ENCODE measurements at regions not wholly inside any gene's neighbourhood (a gene's known extent, or its start where the extent isn't known, plus 50 kb on each side); places are given as distances from the start of the nearest gene placed in this dataset.

GRCh38 chr3:124091716-124092115 is 99.8 kb upstream of the ROPN1 start:
- no peak for DNase-seq (ENCODE audit: low read depth)

DNA sequence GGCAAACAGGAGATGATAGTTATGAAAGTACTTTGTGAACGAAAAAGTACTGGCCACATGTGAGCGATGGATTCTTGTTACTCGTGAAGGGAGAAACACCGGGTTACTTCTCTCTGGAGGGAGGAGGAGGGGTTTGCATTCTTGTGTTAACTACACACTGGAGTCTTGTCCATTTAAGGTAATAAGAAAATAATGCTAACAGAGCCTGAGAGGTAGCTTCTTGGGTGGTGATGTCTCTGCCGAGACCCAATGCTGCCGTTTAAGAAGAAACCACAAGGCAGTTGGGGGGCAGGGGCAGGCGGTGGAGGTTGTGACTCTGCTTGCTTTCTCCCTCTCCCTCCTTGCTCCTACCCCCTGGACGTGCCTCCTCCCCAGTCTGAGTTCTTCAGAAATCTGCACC is 100.9 kb upstream of the ROPN1 start:
- no peak for DNase-seq (ENCODE audit: low read depth)

DNA sequence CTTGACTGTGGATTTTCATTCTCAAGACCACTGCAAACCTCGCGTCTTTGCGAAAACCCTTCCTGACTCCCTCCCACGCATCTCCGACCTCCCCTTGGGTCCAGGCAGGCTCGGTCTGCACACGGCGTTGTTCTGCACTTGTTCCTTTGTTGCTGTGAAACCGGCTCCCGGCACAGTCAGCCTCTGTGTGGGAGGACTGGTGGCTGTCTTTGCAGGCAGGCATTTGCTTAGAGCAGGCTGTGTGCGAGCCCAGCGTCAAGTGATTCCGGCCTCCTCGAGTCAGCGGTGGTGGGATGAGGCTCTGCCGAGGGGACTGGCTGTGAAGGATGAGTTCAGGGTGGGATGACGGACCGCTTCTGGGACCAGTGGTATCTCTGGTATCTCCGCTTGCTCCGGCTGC is 102.6 kb upstream of the ROPN1 start:
- no peak for DNase-seq (ENCODE audit: low read depth)

DNA sequence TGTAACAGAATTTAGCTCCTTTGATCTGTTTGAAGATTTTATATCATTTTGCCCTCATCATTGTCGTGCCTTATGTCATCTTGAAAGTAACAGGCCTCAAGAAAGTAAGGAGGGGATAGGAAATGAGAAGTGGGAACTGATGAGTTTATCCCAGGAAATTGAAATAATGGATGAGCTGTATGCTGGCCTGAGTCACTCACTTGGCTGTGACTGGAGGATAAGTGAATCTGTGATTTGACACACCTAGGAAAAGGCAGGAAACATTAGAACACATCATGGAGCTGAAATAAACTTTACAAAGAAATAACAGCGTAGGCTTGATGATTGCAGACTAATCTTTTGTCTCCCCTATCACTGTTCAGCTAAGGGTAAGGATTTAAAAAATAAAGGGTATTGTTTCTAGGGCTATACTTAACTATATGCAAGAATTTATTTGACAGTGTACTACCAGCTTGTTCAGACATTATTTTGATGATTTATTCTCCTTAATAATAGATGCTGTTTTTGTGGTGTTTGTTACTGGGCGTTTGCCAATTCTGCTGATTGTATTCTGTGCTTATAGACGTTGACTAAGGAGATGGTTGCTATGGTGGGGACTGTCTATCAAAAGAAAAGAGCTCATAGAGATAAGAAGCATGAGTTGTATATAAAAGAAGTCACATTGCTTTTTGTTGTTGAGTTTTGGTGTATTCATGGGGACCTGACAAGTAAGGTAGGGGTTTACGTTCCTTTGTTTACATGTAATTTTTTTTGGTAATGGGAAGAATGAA is 105.6 kb upstream of the ROPN1 start:
- DNase-seq (ENCODE audit: low read depth) = no peak

- no peak for DNase-seq (ENCODE audit: low read depth)
Observed at GRCh38 chr3:124101643-124102042, 109.7 kb upstream of the ROPN1 start.

DNA sequence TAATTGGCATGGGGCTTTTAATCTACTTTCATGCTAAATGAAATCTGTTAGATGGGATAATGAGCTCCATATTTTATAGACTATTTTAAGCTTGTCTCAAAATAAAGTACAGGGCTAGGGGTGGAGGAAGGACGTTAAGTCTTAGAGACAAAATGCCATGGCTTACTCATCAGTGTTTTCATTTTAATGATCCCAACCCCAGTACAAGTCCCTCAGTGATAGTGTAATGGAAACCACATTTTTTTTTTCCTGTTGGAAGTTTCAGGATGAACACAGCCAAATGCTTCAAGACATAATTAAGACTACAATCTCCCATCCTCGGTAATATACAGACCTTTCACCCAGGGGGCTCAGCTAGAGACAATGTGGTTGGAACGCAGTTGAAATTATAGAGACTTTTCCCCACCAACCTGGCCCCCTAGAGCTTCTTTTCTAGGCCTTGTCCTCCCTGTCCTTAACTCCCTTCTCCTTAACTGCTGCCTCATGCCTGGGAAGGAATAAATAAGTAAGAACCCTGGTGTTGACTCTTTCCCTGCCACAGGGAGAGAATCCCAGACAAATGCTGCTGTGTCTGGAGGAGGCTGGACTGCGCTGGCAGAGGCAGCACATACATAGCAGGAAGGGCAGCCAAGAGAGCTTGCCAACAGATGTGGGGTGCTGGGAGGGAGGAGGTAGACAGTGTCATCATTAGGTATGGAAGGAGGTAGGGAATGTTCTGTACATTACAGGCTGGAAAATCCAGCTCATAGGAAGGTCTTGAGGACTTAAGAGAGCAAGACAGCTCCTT is 115.4 kb upstream of the ROPN1 start:
- DNase-seq (ENCODE audit: low read depth) = no peak

- DNase-seq (ENCODE audit: low read depth) = no peak
Observed at GRCh38 chr3:124108446-124108845, 116.5 kb upstream of the ROPN1 start.

- DNase-seq (ENCODE audit: low read depth) = no peak
Observed at GRCh38 chr3:124113485-124113884, 121.6 kb upstream of the ROPN1 start.

DNA sequence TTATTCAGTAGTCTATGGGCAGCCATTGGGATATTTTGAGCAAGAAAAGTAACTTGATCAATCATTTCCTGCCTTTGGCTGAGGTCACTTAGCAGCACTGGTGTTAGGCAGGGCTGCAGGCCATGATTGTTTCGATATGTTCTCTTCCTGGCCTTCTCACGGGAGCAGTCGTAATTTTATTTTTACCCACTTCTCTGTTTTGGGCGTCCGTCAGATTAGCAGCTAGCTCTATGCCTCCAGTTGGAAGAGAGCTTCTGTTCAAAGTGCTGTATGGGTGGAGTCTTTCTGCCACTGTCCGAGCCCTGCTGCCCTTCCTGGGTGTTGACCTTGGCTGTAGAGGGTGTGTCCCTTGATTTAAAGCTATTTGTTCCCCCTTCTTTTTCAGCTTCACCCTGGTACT is 123.4 kb upstream of the ROPN1 start:
- no peak for DNase-seq (ENCODE audit: low read depth)

GRCh38 chr3:124115956-124116355 is 124.0 kb upstream of the ROPN1 start:
- DNase-seq (ENCODE audit: low read depth) = no peak

DNA sequence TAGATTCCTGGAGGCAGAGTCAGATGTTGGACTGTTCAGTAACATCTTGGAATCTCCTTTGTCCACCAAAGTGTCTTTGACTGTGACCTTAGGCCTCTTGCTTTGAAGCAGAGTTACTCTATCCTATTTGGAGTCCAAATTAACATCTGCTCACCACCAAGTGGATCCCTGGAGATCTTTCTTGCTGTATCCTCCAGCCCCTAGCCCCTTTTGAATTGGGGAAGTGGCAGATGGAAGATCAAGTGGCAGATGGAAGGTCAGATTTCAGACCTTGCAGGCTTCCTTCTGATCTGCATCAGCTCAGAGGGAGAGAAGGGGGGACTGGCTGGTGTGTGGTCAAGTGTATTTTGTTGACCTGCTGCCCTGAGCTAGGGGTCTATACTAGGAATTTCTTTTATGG is 125.0 kb upstream of the ROPN1 start:
- DNase-seq (ENCODE audit: low read depth) = no peak

DNA sequence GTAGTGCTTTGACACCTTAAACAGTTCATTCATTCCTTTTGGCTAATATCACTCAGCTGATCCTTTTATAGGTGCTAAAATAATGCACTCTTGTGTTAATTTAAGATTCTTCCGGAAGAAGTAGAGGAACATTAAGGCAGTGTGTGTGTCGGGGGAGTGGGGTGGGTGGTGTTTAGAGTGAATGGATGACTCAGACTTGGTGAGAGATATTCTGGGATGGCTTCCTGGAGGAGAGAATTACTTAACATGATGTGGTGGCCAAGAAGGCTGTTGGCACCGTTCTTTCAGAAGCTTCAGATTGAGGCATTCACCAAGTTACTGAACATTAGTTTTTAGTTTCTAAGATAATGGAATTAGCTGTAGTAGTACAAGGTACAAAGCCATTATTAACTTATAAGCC is 125.6 kb upstream of the ROPN1 start:
- no peak for DNase-seq (ENCODE audit: low read depth)

- no peak for DNase-seq (ENCODE audit: low read depth)
Observed at GRCh38 chr3:124118397-124118796, 126.5 kb upstream of the ROPN1 start.

DNA sequence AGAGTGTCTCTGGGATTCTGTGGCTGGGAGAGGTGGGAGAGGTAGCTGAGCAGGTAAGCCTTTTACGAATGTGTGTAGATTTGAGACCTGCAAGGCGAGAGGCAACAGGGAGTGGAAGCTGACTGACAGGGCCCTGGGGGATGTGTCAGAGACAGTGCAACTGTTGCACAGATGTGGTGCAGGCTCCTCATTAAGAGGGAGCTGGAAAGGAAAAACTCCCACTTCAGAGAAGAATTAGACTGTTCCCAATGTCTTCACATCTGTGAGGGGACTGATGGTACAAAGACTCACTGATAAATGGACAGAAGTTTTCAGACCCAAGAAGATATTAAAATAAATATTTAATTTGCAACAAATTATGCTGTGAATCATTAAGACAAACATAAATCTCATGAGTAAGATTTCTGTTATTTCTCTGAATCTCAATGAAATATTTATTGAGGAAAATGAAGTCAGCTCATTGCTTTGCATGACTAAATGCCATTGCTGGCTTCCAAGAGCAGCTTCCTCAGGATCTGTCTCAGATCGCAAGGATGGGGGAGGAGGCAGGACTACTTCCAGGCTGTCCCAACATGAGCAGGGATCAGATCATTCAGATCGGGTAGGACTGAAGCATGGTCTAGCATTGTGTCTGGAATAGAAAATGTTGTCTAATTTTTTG is 127.3 kb upstream of the ROPN1 start:
- DNase-seq (ENCODE audit: low read depth) = no peak

GRCh38 chr3:124121379-124122312 is 129.7 kb upstream of the ROPN1 start:
- no peak for DNase-seq (ENCODE audit: low read depth)

DNA sequence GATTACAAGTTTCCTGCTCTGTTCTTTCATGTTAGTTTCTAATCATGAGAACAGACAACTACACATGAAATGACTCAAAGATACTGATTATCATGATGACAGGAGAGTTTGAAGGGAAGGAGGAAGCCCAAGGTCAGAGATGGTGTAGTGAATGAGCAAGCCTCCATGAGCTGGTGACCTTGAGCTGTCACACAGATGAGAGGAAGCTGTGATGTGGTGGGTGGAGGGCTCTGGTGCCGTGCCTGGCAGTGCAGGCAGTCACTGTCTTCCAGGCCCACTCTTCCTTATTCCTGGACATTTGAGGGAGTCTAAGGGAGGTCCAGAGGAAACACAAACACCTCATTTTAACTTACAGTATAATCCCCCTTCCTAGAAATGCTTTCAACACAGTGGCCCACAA is 133.4 kb upstream of the ROPN1 start:
- DNase-seq (ENCODE audit: low read depth) = no peak

- DNase-seq (ENCODE audit: low read depth) = no peak
Observed at GRCh38 chr3:124126436-124127023, 134.6 kb upstream of the ROPN1 start.

- no peak for DNase-seq (ENCODE audit: low read depth)
Observed at GRCh38 chr3:124131158-124131557, 139.2 kb upstream of the ROPN1 start.

DNA sequence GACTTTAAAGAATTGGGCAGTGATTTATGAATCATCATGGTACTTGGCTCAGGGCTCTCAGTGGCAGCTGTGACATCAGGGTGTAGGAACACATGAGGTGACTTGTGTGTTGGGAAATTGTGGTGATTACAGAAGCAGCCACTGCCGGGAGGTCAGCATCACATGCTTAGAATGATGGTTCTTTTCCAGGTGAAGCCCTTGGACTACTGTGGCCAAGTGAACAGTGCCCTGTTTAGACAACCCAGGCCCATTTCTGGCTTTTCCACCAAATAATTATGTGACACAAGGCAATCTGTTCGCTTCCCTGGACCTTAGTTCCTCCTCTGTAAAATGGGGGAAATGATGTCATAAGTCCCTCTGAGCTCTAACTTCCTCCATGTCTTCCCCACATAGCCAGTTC is 139.7 kb upstream of the ROPN1 start:
- DNase-seq (ENCODE audit: low read depth) = no peak

GRCh38 chr3:124132813-124133212 is 140.9 kb upstream of the ROPN1 start:
- no peak for DNase-seq (ENCODE audit: low read depth)

GRCh38 chr3:124133366-124133940 is 141.5 kb upstream of the ROPN1 start:
- DNase-seq (ENCODE audit: low read depth) = no peak

All from stimulated activated CD8-positive, alpha-beta memory T cell treated with anti-CD3 and anti-CD28 coated beads, Interleukin-15, amount 100 ng/mL, for 24 hours (primary cell).